Stimulated activated CD4-positive, alpha-beta T cell treated with anti-CD3 and anti-CD28 coated beads, Interleukin-4, amount 100 ng/mL, for 4 hours (primary cell): ENCODE measurements at regions not wholly inside any gene's neighbourhood (a gene's known extent, or its start where the extent isn't known, plus 50 kb on each side); places are given as distances from the start of the nearest gene placed in this dataset.
"Not testable (repeated sequence)": the region's sequence is repeated elsewhere in the genome, so short reads cannot be mapped to it uniquely, and the experiment has no call there.

Experiments
- DNase-seq, 2 experiments: peaks; one replicate each; pipeline ENCODE4 v3.0.0-alpha.2; 2020

DNA sequence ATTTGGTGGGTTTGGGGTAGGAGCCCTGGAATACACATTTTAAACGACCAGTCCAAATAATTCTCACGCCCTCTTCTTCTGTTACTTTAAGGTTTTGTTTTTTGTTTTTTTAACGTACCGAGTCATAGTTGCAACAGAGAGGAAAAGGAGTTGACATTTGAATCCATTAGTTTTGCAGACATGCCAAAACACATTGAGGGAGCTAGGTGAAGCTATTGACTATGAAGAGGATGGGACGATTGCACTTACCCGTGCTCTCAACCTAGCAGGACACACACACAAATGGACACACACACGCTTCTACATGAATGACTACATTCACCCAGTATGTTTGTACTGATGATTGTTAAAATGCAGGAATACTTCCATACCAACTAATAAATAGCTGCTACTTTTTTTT is 54.3 kb upstream of the CIT start:
- no peak for DNase-seq

DNA sequence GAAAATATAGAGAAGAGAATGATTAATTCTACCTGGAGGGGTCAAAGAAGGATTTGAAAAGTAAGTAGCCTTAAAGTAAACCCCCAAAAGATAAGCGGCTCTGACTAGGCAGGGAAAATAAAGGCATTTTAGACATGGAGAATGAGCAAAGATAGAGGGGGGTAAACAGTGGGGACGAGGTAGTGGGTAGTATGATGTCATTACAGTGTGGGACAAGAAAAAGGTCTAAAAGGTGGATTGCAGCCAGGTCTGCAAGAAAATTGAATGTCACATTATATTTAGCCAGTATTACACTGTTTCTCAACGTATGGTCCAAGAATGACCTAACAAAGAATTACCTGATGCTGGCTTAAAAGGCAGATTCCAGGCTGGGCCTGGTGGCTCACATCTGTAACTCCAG is 55.8 kb upstream of the CIT start:
- DNase-seq, result no peak

DNA sequence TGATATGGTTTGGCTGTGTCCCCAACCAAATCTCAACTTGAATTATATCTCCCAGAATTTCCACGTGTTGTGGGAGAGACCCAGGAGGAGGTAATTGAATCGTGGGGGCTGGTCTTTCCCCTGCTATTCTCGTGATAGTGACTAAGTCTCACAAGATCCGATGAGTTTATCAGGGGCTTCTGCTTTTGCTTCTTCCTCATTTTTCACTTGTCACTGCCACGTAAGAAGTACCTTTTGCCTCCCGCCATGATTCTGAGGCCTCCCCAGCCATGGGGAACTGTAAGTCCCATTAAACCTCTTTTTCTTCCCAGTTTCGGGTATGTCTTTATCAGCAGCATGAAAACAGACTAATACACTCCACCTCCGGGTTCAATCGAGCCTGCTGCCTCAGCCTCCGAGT is 54.3 kb upstream of the BICDL1 start:
- DNase-seq, result not testable (repeated sequence)

DNA sequence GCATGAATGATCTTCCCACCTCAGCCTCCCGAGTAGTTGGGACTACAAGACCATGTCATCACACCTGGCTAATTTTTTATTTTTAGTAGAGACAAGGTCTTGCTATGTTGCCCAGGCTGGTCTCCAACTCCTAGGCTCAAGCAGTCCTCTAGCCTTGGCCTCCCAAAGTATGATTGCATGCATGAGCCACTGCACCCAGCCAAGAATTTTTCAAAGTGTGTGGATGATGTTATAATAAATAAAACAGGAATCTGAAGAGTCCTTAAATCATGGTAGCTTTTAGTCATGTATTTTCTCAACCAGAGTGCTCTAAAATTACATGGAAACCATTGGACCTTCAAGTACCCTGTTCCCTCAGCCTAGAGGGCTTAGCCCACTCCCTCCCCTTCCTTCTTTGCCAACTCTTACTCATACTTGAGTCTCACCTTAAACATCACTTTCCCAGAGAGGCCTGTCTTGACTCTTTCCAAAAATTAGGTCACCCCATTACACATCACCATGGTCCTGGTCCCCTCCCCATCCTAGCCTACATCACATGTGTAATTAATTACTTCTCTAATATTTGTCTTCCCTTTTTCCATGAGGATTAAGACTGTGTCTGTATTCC is 52.2 kb upstream of the BICDL1 start:
- DNase-seq, result no peak

DNA sequence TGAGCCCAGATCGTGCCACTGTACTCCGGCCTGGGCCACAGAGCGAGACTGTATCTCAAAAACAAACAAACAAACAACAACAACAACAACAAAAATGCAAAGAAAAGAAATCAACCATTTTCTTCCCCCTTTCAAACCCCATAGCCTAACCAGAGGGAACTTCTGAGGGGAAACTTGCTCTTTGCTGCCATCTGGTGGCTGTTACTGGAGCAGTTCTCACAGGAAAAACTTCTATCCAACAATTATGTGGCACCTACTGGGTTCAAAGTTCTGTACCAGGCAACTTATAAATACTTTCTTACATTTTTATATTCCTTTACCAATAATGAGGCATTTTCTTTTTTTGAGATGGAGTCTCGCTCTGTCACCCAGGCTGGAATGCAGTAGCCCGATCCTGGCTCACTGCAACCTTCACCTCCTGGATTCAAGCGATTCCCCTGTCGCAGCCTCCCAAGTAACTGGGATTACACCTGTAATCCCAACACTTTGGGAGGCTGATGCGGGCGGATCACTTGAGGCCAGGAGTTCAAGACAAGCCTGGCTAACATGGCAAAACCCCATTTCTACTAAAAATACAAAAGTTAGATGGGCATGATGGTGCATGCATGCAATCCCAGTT is 50.9 kb upstream of the BICDL1 start:
- peak; percentile 53 to 61 for DNase-seq
